ENCODE measurements at regions not wholly inside any gene's neighbourhood (a gene's known extent, or its start where the extent isn't known, plus 50 kb on each side); places are given as distances from the start of the nearest gene placed in this dataset.

- DNase-seq: no peak
- TF ChIP-seq, protein P1, sequence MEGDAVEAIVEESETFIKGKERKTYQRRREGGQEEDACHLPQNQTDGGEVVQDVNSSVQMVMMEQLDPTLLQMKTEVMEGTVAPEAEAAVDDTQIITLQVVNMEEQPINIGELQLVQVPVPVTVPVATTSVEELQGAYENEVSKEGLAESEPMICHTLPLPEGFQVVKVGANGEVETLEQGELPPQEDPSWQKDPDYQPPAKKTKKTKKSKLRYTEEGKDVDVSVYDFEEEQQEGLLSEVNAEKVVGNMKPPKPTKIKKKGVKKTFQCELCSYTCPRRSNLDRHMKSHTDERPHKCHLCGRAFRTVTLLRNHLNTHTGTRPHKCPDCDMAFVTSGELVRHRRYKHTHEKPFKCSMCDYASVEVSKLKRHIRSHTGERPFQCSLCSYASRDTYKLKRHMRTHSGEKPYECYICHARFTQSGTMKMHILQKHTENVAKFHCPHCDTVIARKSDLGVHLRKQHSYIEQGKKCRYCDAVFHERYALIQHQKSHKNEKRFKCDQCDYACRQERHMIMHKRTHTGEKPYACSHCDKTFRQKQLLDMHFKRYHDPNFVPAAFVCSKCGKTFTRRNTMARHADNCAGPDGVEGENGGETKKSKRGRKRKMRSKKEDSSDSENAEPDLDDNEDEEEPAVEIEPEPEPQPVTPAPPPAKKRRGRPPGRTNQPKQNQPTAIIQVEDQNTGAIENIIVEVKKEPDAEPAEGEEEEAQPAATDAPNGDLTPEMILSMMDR (IDR thresholded peaks at IDR 0.05): no peak
- Histone ChIP-seq H3K9me3 (no peaks in the 10 kb centered on the region), H3K4me3 (no peak overlapping the region), H3K27me3 (no peaks in the 10 kb centered on the region), H3K36me3 (no peaks in the 10 kb centered on the region), H3K9ac (ENCODE audit: low read depth in 2 of 2, low read length in 2 of 2) (no peak overlapping the region), H3K27ac (no peak overlapping the region), H3K4me1 (no peaks in the 10 kb centered on the region)
- intact Hi-C loops (cut with DNase I): no loop called here
These were observed 715.1 kb upstream of the API5 start for GRCh38 chr11:42596576-42597145.

DNA sequence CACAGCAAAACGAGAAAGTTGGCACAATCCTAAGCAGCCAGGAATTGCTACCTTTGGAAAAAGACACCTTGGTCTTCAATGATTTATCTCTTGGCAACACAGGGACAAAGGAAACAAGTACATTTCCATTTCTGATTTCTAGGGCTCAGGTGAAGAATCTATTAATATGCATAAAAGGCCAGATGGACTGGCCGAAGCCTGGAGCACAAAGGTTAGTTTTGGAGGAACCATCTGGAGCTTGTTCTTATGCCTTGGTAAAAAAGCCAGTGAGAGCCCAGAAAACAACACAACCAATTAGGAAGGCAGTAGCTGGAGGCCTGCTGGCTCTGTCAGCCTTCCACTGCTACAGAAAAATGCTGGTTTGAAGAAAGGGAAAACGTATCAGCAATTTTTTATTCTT is 713.5 kb upstream of the API5 start:
- Histone ChIP-seq H3K27ac (no peak overlapping the region), H3K9me3 (no peaks in the 10 kb centered on the region), H3K9ac (ENCODE audit: low read depth in 2 of 2, low read length in 2 of 2) (no peak overlapping the region), H3K36me3 (no peaks in the 10 kb centered on the region), H3K4me3 (no peak overlapping the region), H3K4me1 (no peaks in the 10 kb centered on the region), H3K27me3 (no peaks in the 10 kb centered on the region)
- TF ChIP-seq, protein P1 (IDR thresholded peaks at IDR 0.05): no peak
- DNase-seq: no peak
- intact Hi-C loops (cut with DNase I): no loop called here

- no peak for DNase-seq
- intact Hi-C loops (cut with DNase I): no loop called here
- H3K27ac ChIP-seq: no peak overlapping the region
- no peak overlapping the region for H3K9ac ChIP-seq (ENCODE audit: low read depth in 2 of 2, low read length in 2 of 2)
- TF ChIP-seq, protein P1 (IDR thresholded peaks at IDR 0.05): no peak
- H3K9me3 ChIP-seq: no peaks in the 10 kb centered on the region
- H3K4me3 ChIP-seq: no peak overlapping the region
- no peaks in the 10 kb centered on the region for H3K36me3 ChIP-seq
- H3K4me1 ChIP-seq: no peaks in the 10 kb centered on the region
- H3K27me3 ChIP-seq: no peaks in the 10 kb centered on the region
These were observed 691.0 kb upstream of the API5 start for GRCh38 chr11:42620796-42621195.

DNA sequence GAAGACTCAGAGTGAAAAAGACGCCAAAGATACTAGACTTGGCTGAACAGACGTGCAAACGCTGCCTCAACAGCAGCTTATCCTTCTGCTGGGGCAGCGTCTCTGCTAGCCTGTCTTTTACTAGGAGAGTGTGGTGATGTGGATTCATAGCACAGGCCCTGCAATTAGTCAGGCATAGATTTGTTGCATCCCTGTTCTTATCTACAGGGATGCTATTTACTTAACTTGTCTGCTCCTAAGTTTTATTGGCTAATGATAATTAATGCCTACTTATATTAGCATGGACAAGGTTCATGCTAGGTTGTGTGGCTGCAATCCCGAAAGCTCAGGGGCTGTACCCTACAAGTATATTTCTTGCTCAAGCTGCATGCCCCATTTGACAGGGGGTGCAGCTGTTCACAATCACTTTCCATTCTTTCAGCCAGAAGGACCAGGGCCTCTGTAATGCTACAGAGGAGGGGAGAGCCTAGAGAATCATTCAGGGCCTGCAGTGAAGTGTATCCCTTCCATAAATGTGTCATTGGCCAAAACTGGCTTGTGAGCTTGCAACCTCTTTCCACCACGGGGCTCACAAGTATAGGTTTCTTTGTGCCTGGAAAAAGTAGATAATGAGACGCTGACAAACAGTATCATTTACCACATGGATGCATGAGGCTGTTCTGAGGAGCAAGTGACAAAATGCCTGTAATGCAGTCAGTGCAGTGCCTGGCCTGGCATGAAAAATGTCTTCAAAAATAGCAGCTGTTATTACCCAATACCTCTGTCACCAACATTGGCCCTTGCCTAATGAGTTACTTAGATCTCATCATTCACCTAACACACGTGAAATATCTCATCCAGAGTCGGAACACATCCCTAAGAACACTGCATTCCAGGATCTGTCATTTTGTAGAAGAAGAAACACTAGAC is 685.8 kb upstream of the API5 start:
- no peak overlapping the region for H3K27ac ChIP-seq
- no peaks in the 10 kb centered on the region for H3K27me3 ChIP-seq
- intact Hi-C loops (cut with DNase I): no loop called here
- H3K4me3 ChIP-seq: no peak overlapping the region
- DNase-seq: no peak
- no peak overlapping the region for H3K9ac ChIP-seq (ENCODE audit: low read depth in 2 of 2, low read length in 2 of 2)
- H3K4me1 ChIP-seq: no peaks in the 10 kb centered on the region
- TF ChIP-seq, protein P1 (IDR thresholded peaks at IDR 0.05): no peak
- no peaks in the 10 kb centered on the region for H3K36me3 ChIP-seq
- H3K9me3 ChIP-seq: no peaks in the 10 kb centered on the region

DNA sequence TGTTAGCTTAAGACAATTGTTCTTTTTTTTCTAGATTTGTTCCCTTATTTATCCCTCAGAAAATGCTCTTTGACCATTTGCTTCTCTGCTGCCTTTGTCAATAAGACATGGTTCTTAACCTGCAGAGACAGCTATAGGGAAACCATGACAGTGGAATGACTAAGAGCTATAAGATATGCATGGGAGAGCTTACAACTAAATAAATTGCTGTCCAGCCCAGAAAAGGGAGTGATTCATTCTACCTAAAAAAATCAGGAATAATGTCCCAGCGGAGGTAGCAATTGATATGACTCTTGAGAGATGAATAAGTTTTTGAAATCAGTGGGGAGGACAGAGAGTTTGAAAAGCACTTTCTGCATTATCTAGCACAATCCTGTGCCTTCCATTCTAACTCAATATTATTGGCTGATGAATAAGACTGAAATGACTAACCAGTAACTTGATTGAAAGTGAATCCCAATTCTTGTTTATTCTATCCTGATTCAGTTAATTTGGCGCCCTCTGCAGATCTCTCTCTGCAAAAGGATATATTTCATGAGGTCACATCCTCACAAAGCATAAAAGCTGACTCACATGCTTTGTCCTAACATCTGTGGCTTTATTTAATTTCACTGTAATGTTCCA is 680.5 kb upstream of the API5 start:
- DNase-seq: no peak
- intact Hi-C loops (cut with DNase I): no loop called here

More for the DNA sequence above, 680.5 kb upstream of the API5 start:
- TF ChIP-seq, protein P1 (IDR thresholded peaks at IDR 0.05): no peak
- H3K27me3 ChIP-seq: no peaks in the 10 kb centered on the region
- H3K36me3 ChIP-seq: no peaks in the 10 kb centered on the region
- H3K27ac ChIP-seq: no peak overlapping the region
- H3K9ac ChIP-seq (ENCODE audit: low read depth in 2 of 2, low read length in 2 of 2): no peak overlapping the region
- H3K4me1 ChIP-seq: no peaks in the 10 kb centered on the region
- no peaks in the 10 kb centered on the region for H3K9me3 ChIP-seq
- no peak overlapping the region for H3K4me3 ChIP-seq
